ENCODE measurements at regions not wholly inside any gene's neighbourhood (a gene's known extent, or its start where the extent isn't known, plus 50 kb on each side); places are given as distances from the start of the nearest gene placed in this dataset.

- ChIA-PET POLR2A (no interaction called here), CTCF (interaction anchor here (1.2 kb wide), 1 partner anchor 10 kb away, joined by 3 read pairs; no protein-coding TSS in a partner anchor)
- TF ChIP-seq ZNF341 (tag by site-specific recombination; IDR thresholded peaks at IDR 0.05; ENCODE audit: low read depth) (no peak), AEBP2 (tag by site-specific recombination; IDR thresholded peaks at IDR 0.05; ENCODE audit: borderline replicate concordance) (no peak), KLF8 (tag by site-specific recombination; IDR thresholded peaks at IDR 0.05) (no peak), ZNF398 (tag by site-specific recombination; IDR thresholded peaks at IDR 0.05) (no peak), ZNF670 (tag by site-specific recombination; IDR thresholded peaks at IDR 0.05; ENCODE audit: low read depth) (no peak), HIC1 (tag by site-specific recombination; IDR thresholded peaks at IDR 0.05) (0 out of 2 replicates have a peak, but pooled peaks have one; percentile 30), ZNF394 (tag by site-specific recombination; IDR thresholded peaks at IDR 0.05; ENCODE audit: borderline replicate concordance) (no peak)
- H3K27ac ChIP-seq (ENCODE audit: extremely low read depth, low read depth, low read length): no peak overlapping the region
- no peaks in the 10 kb centered on the region for H3K36me3 ChIP-seq (ENCODE audit: control insufficient read depth in 2 of 2, insufficient read depth in 1 of 2, low read length in 2 of 2)
- no peaks in the 10 kb centered on the region for H3K9me3 ChIP-seq (ENCODE audit: control insufficient read depth, insufficient read depth, low read depth, low read length)
- no peaks in the 10 kb centered on the region for H3K4me1 ChIP-seq (ENCODE audit: control insufficient read depth, insufficient read depth, low read length)
- no peak overlapping the region for H3K4me3 ChIP-seq (ENCODE audit: low read depth, low read length)
These were observed 251.9 kb upstream of the IRAK1BP1 start for GRCh38 chr6:78615430-78615904.

GRCh38 chr6:78618970-78619369 lies 248.4 kb upstream of the IRAK1BP1 start:
- ChIA-PET POLR2A (no interaction called here), CTCF (interaction anchor here (0.7 kb wide), 1 partner anchor 23 kb away, joined by 3 read pairs; no protein-coding TSS in a partner anchor)
- no peak overlapping the region for H3K27ac ChIP-seq (ENCODE audit: extremely low read depth, low read depth, low read length)
- TF ChIP-seq ZNF280D (tag by site-specific recombination; IDR thresholded peaks at IDR 0.05) (no peak), SETDB1 (IDR thresholded peaks at IDR 0.05; ENCODE audit: insufficient read length, low read length) (no peak), YY1 (tag by site-specific recombination; IDR thresholded peaks at IDR 0.05) (no peak), ZIC2 (tag by site-specific recombination; IDR thresholded peaks at IDR 0.05) (no peak), ZNF140 (tag by site-specific recombination; IDR thresholded peaks at IDR 0.05) (no peak), EGR2 (tag by site-specific recombination; IDR thresholded peaks at IDR 0.05; ENCODE audit: low read depth) (no peak), ZBTB1 (tag by site-specific recombination; IDR thresholded peaks at IDR 0.05) (no peak), ZNF184 (tag by site-specific recombination; IDR thresholded peaks at IDR 0.05) (no peak), GFI1B (tag by site-specific recombination; IDR thresholded peaks at IDR 0.05) (no peak), ZNF292 (tag by site-specific recombination; IDR thresholded peaks at IDR 0.05; ENCODE audit: borderline replicate concordance, low read depth) (no peak), ZNF221 (tag by site-specific recombination; IDR thresholded peaks at IDR 0.05; ENCODE audit: borderline replicate concordance) (no peak), YY2 (tag by site-specific recombination; IDR thresholded peaks at IDR 0.05) (no peak), KLF9 (tag by site-specific recombination; IDR thresholded peaks at IDR 0.05; ENCODE audit: low read depth) (no peak), SP7 (tag by site-specific recombination; IDR thresholded peaks at IDR 0.05) (no peak), ZEB2 (tag by site-specific recombination; IDR thresholded peaks at IDR 0.05) (no peak), ZNF76 (tag by site-specific recombination; IDR thresholded peaks at IDR 0.05; ENCODE audit: borderline replicate concordance, low read depth) (no peak), ZNF24 (tag by site-specific recombination; IDR thresholded peaks at IDR 0.05) (no peak), ZNF23 (tag by site-specific recombination; IDR thresholded peaks at IDR 0.05; ENCODE audit: borderline replicate concordance) (no peak), ZNF433 (tag by site-specific recombination; IDR thresholded peaks at IDR 0.05; ENCODE audit: low read depth) (no peak), ZNF223 (tag by site-specific recombination; IDR thresholded peaks at IDR 0.05) (no peak)
- no peak overlapping the region for H3K4me3 ChIP-seq (ENCODE audit: low read depth, low read length)
- H3K9me3 ChIP-seq (ENCODE audit: control insufficient read depth, insufficient read depth, low read depth, low read length): no peaks in the 10 kb centered on the region
- H3K4me1 ChIP-seq (ENCODE audit: control insufficient read depth, insufficient read depth, low read length): no peaks in the 10 kb centered on the region
- H3K36me3 ChIP-seq (ENCODE audit: control insufficient read depth in 2 of 2, insufficient read depth in 1 of 2, low read length in 2 of 2): no peaks in the 10 kb centered on the region

Data from HEK293 (cell line).